ENCODE measurements at regions not wholly inside any gene's neighbourhood (a gene's known extent, or its start where the extent isn't known, plus 50 kb on each side); places are given as distances from the start of the nearest gene placed in this dataset.
"Not testable (repeated sequence)": the region's sequence is repeated elsewhere in the genome, so short reads cannot be mapped to it uniquely, and the experiment has no call there.

DNA sequence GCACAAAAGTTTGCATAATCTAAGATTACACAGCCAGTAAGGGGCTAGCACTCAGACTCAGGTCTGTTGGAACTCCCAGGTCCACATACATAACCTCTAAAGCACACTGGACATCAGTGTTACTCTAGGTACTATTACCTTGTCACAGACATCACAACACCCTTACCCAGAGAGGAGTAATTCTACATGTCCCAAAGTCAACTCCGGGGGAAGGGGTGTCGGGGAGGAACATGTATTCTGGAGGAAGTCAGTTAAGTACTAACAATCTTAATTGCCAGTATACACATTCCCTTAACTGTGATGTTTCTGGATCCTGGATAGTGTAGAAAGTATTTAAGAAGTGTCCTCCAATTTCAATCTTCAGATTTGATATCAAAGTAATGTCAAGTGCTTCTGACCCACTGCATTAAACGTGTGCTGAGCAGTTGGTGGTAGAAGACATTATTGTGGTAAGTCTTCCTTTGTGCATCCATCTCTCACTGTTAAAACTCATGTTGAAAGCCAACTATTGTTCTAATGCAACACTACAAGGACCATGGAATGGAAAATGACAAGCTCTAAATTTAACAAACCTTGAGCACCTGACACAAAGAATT lies 155.4 kb downstream of the CRPPA start:
- TF ChIP-seq, protein P1, sequence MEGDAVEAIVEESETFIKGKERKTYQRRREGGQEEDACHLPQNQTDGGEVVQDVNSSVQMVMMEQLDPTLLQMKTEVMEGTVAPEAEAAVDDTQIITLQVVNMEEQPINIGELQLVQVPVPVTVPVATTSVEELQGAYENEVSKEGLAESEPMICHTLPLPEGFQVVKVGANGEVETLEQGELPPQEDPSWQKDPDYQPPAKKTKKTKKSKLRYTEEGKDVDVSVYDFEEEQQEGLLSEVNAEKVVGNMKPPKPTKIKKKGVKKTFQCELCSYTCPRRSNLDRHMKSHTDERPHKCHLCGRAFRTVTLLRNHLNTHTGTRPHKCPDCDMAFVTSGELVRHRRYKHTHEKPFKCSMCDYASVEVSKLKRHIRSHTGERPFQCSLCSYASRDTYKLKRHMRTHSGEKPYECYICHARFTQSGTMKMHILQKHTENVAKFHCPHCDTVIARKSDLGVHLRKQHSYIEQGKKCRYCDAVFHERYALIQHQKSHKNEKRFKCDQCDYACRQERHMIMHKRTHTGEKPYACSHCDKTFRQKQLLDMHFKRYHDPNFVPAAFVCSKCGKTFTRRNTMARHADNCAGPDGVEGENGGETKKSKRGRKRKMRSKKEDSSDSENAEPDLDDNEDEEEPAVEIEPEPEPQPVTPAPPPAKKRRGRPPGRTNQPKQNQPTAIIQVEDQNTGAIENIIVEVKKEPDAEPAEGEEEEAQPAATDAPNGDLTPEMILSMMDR (IDR thresholded peaks at IDR 0.05) = no peak
- no peak for TF ChIP-seq POLR2A (IDR thresholded peaks at IDR 0.05)
- DNase-seq = no peak

DNA sequence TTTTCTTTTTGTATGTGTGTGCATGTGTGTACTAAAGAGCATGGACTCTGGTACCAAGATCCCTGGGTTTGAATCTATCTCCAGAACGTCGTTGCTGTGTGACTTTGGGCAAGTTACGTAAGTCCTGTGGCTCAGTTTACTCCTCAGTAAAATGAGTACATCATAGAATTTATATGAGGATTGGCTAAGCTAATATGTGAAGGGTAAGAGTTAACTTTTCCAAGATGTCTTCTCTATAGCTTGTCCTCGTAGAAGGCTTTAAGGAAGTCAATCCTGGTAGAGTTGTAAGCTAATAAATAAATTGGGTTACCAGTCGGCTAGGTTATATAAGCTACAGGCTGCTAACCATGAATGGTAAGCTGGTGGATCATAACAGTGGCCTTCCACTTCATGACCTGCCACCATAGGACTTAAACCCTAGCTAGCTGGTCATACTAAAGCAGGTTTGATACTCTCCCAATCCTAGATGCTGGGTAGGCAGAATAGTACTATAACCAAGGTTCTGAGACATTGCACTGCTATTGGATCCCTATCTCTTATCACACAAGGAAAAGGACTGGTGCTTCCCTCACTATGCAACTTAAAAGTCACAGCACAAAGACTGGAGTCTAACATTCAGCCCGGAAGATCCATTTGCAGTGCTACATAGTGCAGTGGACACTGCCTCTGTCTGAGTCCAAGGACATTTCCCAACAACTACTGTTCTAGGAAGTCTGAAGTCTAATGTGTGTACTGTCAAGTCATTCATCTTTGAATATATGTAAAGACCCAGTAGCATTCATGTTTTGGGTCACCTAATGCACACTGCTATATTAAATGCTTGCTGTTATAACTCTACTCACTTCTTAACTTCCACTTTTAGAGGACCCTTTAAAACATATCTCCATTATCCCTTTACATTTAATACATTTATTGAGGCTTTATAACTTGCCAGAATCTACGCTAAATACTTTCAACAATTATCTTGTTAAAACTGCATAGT lies 156.2 kb downstream of the CRPPA start:
- H3K36me3 ChIP-seq = no peaks in the 10 kb centered on the region
- no peak overlapping the region for H3K27ac ChIP-seq
- no peak for DNase-seq
- no peaks in the 10 kb centered on the region for H3K4me1 ChIP-seq
- H3K27me3 ChIP-seq = no peaks in the 10 kb centered on the region
- no peak for TF ChIP-seq POLR2A (IDR thresholded peaks at IDR 0.05)
- TF ChIP-seq, protein P1 (IDR thresholded peaks at IDR 0.05) = no peak
- no peaks in the 10 kb centered on the region for H3K9me3 ChIP-seq
- H3K4me3 ChIP-seq = no peak overlapping the region

More for the DNA sequence above, 155.4 kb downstream of the CRPPA start:
- H3K27me3 ChIP-seq = no peaks in the 10 kb centered on the region
- no peaks in the 10 kb centered on the region for H3K36me3 ChIP-seq
- H3K4me1 ChIP-seq = no peaks in the 10 kb centered on the region
- no peak overlapping the region for H3K4me3 ChIP-seq
- no peaks in the 10 kb centered on the region for H3K9me3 ChIP-seq
- H3K27ac ChIP-seq = no peak overlapping the region

DNA sequence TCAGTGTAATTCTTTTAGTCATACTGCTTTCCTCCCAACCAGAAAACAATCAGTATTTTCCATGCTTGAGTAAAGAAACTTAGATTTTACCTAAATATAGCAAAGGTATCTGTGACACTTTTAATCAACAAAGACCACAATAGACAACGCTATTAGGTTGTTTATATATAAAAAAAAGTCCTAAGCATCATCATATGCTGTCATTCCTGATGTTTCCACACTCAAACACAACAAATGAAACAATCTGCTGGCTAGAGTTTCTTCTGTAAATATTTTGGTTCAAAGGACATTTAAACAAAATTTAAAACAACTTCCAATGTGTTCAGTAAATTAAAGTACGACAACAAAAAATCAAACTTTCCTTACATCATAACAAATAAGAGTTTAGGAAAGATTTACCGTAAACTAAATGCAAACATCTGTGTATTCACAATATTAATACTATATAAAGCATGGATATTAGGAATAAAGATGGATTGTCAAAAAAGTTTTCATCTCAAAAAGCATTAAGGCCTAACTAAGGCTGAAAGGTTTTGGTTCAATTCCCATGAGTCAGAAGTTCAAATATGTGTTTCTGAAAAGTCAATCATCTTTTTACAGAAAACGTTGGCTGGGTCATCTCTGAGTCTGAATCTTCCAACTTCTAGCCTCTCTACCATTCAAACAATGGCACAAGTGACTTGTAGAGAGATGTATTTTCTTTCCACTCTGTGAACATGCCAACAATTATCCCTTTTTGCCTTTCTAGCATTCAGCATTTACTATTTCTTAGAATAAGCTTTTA lies 157.1 kb downstream of the CRPPA start:
- Histone ChIP-seq H3K27me3 (no peaks in the 10 kb centered on the region), H3K36me3 (no peaks in the 10 kb centered on the region), H3K4me1 (no peaks in the 10 kb centered on the region), H3K27ac (no peak overlapping the region), H3K9me3 (no peaks in the 10 kb centered on the region), H3K4me3 (no peak overlapping the region)
- DNase-seq = no peak
- no peak for TF ChIP-seq POLR2A (IDR thresholded peaks at IDR 0.05)
- TF ChIP-seq, protein P1 (IDR thresholded peaks at IDR 0.05) = no peak

DNA sequence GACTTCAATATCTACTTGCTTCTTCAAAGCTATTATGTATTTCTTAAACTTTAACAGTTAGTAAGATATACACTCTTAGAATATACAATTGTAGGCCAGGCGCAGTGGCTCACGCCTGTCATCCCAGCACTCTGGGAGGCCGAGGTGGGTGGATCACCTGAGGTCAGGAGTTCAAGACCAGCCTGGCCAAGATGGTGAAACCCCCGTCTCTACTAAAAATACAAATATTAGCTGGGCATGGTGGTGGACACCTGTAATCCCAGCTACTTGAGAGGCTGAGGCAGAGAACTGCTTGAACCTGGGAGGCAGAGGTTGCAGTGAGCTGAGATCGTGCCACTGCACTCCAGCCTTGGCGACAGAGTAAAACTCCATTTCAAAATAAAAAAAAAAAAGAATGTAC lies 158.0 kb downstream of the CRPPA start:
- not testable (repeated sequence) for H3K36me3 ChIP-seq, DNase-seq, H3K27me3 ChIP-seq

DNA sequence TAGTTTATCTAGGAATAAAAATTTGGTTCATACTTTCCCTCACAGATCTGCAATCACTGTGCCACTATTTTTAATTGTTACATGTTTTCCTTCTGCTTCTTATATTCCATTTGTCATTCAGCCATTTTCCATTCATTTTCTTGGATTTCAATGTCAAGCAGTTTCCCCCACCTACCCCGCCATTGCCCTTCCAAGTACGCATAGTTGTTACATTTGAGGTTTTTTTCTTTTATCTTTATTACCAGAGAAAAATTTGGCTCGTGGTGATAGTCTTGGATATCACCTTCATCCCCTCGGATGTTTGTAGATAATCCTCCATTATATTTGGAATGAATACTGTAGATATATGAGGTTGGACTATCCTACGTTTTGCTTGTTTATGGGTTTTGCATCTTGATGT lies 159.7 kb downstream of the CRPPA start:
- no peak for TF ChIP-seq POLR2A (IDR thresholded peaks at IDR 0.05)
- TF ChIP-seq, protein P1 (IDR thresholded peaks at IDR 0.05) = no peak
- no peak overlapping the region for H3K27ac ChIP-seq

More for the DNA sequence above, 158.0 kb downstream of the CRPPA start:
- not testable (repeated sequence) for H3K27ac ChIP-seq, H3K4me3 ChIP-seq, H3K4me1 ChIP-seq, H3K9me3 ChIP-seq

More for the DNA sequence above, 159.7 kb downstream of the CRPPA start:
- H3K4me3 ChIP-seq = no peak overlapping the region
- no peaks in the 10 kb centered on the region for H3K4me1 ChIP-seq
- no peak for DNase-seq
- no peaks in the 10 kb centered on the region for H3K27me3 ChIP-seq
- H3K9me3 ChIP-seq = no peaks in the 10 kb centered on the region
- H3K36me3 ChIP-seq = no peaks in the 10 kb centered on the region
